Esophagus squamous epithelium (tissue), 5 donors: ENCODE measurements at regions not wholly inside any gene's neighbourhood (a gene's known extent, or its start where the extent isn't known, plus 50 kb on each side); places are given as distances from the start of the nearest gene placed in this dataset.

ENCODE experiments used
- DNase-seq: peaks from one replicate; lab custom pipeline; 2025; lab: John Stamatoyannopoulos, UW
- H3K27ac ChIP-seq, 4 donors: fragments of 200-600 bp; sonication (generic); one replicate each; pipeline ENCODE4 v1.5.1; 2016 to 2019; ENCODE audit warnings: mild to moderate bottlenecking in 1 of 4
- H3K27me3 ChIP-seq, 4 donors: fragments of 200-600 bp; sonication (generic); 1 replicate in 3 of 4; 2 replicates in 1 of 4; pipeline versions ENCODE4 v1.5.1 to v1.6.0; 2017 to 2021; ENCODE audit warnings: antibody characterized with exemption in 1 of 4
- H3K36me3 ChIP-seq, 3 donors: fragments of 200-600 bp; sonication (generic); one replicate each; pipeline ENCODE4 v1.5.1; 2016 to 2019
- H3K4me1 ChIP-seq, 3 donors: fragments of 200-600 bp; sonication (generic); one replicate each; pipeline ENCODE4 v1.5.1; 2017 to 2019
- H3K4me3 ChIP-seq, 4 donors: fragments of 200-600 bp; sonication (generic); 1 replicate in 3 of 4; 2 replicates in 1 of 4; pipeline ENCODE4 v1.5.1; 2016 to 2019; ENCODE audit warnings: mild to moderate bottlenecking in 2 of 4, moderate library complexity in 1 of 4
- H3K9me3 ChIP-seq, 3 donors: fragments of 200-600 bp; sonication (generic); one replicate each; pipeline ENCODE4 v1.5.1; 2016 to 2019
- POLR2A ChIP-seq, 4 donors: fragments of 450-650 bp; IDR thresholded peaks; one replicate each; pipeline ENCODE4 v1.6.1; 2017; ENCODE audit warnings: antibody characterized with exemption in 4 of 4, mild to moderate bottlenecking in 4 of 4, moderate library complexity in 3 of 4
- WGBS, 2 donors: methylation state at CpG; one replicate each; pipeline ENCODE4 v1.1.5; 2018; 5-methylcytosine and 5-hydroxymethylcytosine counted together
- intact Hi-C: fragments of 100-400 bp; cut with DNase I; formaldehyde crosslinking; loops from one replicate; pipeline ENCODE4 v1.15.0; 2022
- TF ChIP-seq, protein P1 (sequence below), 6 experiments: fragments of 450-650 bp in 4 of 6; fragments of 200-600 bp in 2 of 6; sonication (generic) in 2 of 6; IDR thresholded peaks; one replicate each; pipeline ENCODE4 v1.5.1; 2016 to 2019; ENCODE audit warnings: antibody characterized with exemption in 6 of 6, mild to moderate bottlenecking in 4 of 6, moderate library complexity in 4 of 6
- donor health status: DM: yes; HTN: yes; CAD: no.

DNA sequence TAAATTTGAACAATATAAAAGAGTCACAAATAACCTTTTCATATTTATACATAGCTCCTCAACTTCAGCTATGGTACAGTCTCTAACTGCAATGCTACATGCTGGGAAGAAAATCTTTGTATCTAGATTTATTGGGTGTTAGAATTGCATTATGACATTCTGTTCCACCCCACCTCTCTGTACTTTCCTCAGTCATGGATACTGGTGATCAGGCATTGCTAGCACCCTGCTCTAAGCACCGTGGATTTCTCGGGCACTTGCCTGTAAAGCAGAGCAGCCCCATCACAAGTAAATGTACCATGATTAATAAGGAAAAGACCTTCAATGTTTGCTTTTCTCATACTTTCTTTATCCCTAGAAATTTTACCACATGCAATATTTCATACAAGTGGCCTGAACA, 1028.9 kb upstream of the INTU start:
- H3K36me3 ChIP-seq = no peaks in the 10 kb centered on the region
- intact Hi-C loops = loop anchor here (10.0 kb wide), 1 partner anchor 319 kb away; no protein-coding TSS in a partner anchor
- no peaks in the 10 kb centered on the region for H3K27me3 ChIP-seq
- no peak for TF ChIP-seq POLR2A (IDR thresholded peaks at IDR 0.05)
- TF ChIP-seq, protein P1, sequence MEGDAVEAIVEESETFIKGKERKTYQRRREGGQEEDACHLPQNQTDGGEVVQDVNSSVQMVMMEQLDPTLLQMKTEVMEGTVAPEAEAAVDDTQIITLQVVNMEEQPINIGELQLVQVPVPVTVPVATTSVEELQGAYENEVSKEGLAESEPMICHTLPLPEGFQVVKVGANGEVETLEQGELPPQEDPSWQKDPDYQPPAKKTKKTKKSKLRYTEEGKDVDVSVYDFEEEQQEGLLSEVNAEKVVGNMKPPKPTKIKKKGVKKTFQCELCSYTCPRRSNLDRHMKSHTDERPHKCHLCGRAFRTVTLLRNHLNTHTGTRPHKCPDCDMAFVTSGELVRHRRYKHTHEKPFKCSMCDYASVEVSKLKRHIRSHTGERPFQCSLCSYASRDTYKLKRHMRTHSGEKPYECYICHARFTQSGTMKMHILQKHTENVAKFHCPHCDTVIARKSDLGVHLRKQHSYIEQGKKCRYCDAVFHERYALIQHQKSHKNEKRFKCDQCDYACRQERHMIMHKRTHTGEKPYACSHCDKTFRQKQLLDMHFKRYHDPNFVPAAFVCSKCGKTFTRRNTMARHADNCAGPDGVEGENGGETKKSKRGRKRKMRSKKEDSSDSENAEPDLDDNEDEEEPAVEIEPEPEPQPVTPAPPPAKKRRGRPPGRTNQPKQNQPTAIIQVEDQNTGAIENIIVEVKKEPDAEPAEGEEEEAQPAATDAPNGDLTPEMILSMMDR (IDR thresholded peaks at IDR 0.05) = no peak
- no peaks in the 10 kb centered on the region for H3K4me1 ChIP-seq
- no peaks in the 10 kb centered on the region for H3K9me3 ChIP-seq
- H3K4me3 ChIP-seq = no peak overlapping the region
- H3K27ac ChIP-seq = no peak overlapping the region
- WGBS, 2 donors = 78 to 83% methylated on average over 2 of the region's 2 CpGs
- DNase-seq = no peak

DNA sequence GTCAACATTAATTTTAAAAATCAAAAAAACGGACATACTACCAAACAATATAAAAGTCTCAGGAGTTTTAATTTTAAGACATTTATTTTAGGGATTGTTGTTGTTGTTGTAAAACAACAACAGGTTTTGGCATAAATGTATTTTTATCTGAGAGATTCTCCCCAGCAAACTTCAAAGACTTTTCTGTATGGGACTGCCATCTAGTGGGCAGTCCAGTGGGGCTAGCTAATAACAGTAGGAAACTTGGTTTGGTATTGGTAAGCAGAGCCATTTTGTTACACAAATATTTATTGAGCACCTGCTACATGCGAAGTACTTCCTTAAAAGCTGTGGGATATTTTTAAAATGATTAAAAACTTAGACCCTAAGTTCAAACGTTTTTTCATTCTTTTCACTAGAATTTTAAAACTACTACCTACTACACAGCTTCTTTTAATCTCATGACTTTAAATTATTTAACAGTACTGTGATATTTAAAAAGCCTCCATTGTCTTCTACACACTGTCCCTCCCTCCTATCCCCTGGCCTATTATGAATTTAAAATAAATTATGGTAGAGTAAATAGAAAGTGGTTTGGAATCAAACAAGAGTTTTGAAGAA, 1028.4 kb upstream of the INTU start:
- no peak for DNase-seq
- no peak overlapping the region for H3K4me3 ChIP-seq
- 18 to 32% methylated on average over 3 of the region's 3 CpGs for WGBS, 2 donors

DNA sequence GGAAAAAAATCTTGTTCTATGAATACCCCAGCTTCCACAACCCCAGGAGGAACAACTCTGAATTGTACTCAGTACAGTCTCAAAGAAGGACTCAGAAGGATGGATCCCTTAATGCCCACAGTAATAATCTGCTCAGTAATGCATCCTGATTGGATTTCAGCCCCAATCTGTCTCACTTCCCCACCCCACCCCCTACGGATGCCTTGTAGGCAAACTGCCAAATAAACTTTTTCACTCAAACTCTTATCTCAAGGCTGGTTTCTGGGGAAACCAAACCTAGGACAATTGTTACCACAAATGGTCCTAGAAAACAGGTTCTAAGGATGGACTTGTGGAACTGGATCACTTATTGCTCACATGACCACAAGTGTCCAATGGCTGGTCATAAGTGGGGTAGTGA, 1021.8 kb upstream of the INTU start:
- H3K9me3 ChIP-seq = no peaks in the 10 kb centered on the region
- no peaks in the 10 kb centered on the region for H3K4me1 ChIP-seq
- WGBS, 2 donors = 42 to 57% methylated on average over 1 of the region's 1 CpG
- no peaks in the 10 kb centered on the region for H3K36me3 ChIP-seq
- no peak for TF ChIP-seq POLR2A (IDR thresholded peaks at IDR 0.05)
- TF ChIP-seq, protein P1 (IDR thresholded peaks at IDR 0.05) = no peak
- H3K27me3 ChIP-seq = no peaks in the 10 kb centered on the region
- H3K27ac ChIP-seq = no peak overlapping the region
- DNase-seq = no peak
- intact Hi-C loops = no loop called here
- no peak overlapping the region for H3K4me3 ChIP-seq

More for the DNA sequence above, 1028.4 kb upstream of the INTU start:
- H3K27me3 ChIP-seq = no peaks in the 10 kb centered on the region
- H3K9me3 ChIP-seq = no peaks in the 10 kb centered on the region
- intact Hi-C loops = loop anchor here (10.0 kb wide), 1 partner anchor 320 kb away; no protein-coding TSS in a partner anchor
- TF ChIP-seq, protein P1 (IDR thresholded peaks at IDR 0.05) = peak in 4 of 6 experiments; percentile 38 to 51 (median 42)
- TF ChIP-seq POLR2A (IDR thresholded peaks at IDR 0.05) = no peak
- no peaks in the 10 kb centered on the region for H3K36me3 ChIP-seq
- no peaks in the 10 kb centered on the region for H3K4me1 ChIP-seq
- no peak overlapping the region for H3K27ac ChIP-seq

DNA sequence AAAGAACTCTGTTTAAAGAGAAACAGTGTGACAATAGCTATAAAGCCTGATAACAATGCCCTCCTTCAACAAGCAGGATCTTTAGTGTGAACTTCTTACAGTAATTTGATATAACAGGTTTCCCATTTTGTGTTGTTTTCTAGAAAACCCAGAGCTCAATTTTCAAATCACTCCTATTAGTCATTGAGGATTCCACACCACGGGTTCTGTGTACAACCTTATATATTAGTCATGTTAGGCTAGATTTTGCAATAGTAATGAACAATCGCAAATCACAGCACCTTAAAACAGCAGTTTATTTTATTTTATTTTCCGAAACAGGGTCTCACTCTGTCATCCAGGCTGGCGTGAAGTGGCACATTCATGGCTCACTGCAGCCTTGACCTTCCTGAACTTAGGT, 1020.9 kb upstream of the INTU start:
- Histone ChIP-seq H3K36me3 (no peaks in the 10 kb centered on the region), H3K4me3 (no peak overlapping the region), H3K4me1 (no peaks in the 10 kb centered on the region), H3K9me3 (no peaks in the 10 kb centered on the region), H3K27me3 (no peaks in the 10 kb centered on the region), H3K27ac (no peak overlapping the region)
- no peak for TF ChIP-seq POLR2A (IDR thresholded peaks at IDR 0.05)
- TF ChIP-seq, protein P1 (IDR thresholded peaks at IDR 0.05) = no peak
- no peak for DNase-seq
- intact Hi-C loops = no loop called here
- WGBS, 2 donors = 41 to 50% methylated on average over 4 of the region's 4 CpGs

DNA sequence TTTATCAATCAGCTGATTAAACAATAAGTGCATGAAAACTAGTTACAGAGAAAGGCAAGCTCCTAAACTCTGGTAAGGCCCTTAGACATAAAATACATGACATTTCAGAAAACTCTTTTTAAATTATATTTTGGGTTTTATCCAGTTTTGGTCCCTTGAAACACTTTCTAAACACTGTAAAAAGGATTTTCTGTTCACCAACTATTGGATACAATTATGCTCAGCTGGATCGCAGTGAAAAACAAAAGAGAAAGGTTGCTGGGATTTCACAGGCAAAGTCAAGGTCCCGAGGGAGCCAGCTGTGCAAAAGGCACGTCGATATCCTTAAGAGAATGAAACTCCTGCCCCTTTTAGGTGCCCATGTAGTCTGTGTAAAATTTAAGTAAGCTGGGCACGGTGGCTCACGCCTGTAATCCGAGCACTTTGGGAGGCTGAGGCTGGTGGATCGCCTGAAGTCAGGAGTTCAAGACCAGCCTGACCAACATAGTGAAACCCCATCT, 1018.4 kb upstream of the INTU start:
- WGBS, 2 donors = 70 to 90% methylated on average over 4 to 8 of the region's 8 CpGs
- no peak for TF ChIP-seq POLR2A (IDR thresholded peaks at IDR 0.05)
- TF ChIP-seq, protein P1 (IDR thresholded peaks at IDR 0.05) = no peak
- no peaks in the 10 kb centered on the region for H3K9me3 ChIP-seq
- no peak overlapping the region for H3K27ac ChIP-seq
- no peaks in the 10 kb centered on the region for H3K36me3 ChIP-seq
- H3K4me1 ChIP-seq = no peaks in the 10 kb centered on the region
- no peaks in the 10 kb centered on the region for H3K27me3 ChIP-seq
- intact Hi-C loops = no loop called here
- DNase-seq = no peak
- no peak overlapping the region for H3K4me3 ChIP-seq
